ENCODE measurements at regions not wholly inside any gene's neighbourhood (a gene's known extent, or its start where the extent isn't known, plus 50 kb on each side); places are given as distances from the start of the nearest gene placed in this dataset.
"Not testable (repeated sequence)": the region's sequence is repeated elsewhere in the genome, so short reads cannot be mapped to it uniquely, and the experiment has no call there.

DNA sequence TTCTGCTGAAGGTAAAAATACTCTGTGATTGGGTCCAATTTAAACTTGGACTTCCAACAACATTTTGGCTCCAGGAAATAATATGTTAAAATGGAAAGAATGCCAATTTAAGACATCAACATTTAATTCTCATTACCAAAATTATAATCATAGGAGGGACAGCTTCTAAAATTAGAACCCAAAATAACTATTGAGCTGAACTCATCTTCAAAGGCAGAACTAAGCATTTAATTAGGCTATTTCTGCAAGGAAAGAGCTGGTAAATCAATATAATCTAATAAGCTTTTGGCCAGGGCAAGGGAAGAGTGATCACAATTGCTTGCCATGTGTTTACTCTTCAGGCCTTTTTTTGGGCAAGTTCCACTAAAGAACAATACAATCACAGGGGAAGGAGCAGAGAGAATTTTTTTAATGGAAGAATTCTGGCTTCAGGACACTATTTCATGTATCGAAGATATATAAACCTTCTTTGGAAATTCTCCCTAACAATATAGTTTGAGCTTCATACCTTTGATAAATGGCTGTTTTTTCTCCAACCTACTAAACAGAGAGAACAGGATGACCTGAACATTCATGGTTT is 133.1 kb upstream of the PTBP2 start:
- DNase-seq (ENCODE audit: low read depth in 2 of 2), result no peak

DNA sequence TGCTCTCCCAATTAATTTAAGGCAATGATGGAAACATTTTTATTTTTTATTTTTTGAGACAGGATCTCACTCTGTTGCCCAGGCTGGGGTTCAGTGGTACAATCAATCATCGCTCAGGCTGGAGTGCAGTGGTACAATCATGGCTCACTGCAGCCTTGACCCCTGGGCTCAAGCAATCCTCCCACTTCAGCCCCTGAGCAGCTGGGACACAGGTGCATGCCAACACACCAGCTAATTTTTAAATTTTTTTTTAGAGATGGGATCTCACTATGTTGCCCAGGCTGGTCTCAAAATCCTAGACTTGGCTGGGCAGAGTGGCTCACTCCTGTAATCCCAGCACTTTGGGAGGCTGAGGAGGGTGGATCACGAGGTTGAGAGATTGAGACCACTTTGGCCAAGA is 126.1 kb upstream of the PTBP2 start:
- not testable (repeated sequence) for DNase-seq (ENCODE audit: low read depth in 2 of 2)

DNA sequence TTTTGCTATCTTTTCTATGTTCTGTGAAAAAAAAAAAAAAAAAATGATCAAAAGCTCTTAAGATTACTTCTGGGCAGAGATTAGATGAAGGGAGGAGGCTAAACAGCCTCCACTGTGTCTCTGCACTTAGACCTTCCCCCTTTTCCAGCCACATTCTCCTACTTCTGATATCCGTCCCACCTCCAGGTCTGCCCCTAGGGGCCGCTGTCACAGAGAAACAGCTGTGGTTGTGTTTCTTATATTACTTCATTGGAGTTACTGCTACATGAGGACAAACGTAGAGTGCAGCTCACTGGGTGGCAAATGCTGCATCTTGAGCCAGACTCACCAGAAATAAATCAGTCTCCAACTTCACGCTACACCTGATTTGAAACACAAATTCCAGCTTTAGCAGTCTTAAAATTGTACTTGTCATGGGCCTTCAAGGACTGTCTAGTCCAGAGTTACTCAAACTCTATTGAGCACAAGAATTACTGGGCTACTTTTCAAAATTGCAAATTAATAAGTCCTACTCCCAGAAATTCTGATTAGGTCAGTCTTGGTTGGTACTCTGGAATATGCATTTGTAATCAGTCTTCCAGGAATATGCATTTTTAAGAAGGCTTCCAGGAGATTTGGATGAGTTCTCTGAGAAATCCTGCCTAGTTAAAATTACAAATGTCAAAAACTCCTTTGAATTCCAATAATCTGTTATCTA is 125.2 kb upstream of the PTBP2 start:
- DNase-seq (ENCODE audit: low read depth in 2 of 2), result peak in 1 of 2 donors; percentile 5

DNA sequence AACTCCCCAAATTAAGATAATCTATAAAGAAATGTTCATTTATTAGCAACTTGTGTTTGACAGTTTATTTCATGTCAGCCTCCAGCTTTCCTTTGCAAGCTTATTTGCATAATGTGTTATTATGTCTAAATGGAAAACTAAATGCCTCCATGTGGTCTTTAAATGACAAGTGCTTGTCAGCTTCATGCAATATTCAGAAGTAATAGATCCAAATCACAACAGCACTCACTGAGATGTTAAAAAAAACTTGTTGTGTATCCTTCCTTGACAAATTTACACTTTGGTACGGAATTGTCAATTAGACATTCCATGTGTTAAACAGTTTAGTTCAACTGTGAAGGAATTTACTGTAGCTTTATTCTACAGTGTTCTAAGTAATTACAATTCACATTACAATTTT is 124.4 kb upstream of the PTBP2 start:
- DNase-seq (ENCODE audit: low read depth in 2 of 2), result no peak

DNA sequence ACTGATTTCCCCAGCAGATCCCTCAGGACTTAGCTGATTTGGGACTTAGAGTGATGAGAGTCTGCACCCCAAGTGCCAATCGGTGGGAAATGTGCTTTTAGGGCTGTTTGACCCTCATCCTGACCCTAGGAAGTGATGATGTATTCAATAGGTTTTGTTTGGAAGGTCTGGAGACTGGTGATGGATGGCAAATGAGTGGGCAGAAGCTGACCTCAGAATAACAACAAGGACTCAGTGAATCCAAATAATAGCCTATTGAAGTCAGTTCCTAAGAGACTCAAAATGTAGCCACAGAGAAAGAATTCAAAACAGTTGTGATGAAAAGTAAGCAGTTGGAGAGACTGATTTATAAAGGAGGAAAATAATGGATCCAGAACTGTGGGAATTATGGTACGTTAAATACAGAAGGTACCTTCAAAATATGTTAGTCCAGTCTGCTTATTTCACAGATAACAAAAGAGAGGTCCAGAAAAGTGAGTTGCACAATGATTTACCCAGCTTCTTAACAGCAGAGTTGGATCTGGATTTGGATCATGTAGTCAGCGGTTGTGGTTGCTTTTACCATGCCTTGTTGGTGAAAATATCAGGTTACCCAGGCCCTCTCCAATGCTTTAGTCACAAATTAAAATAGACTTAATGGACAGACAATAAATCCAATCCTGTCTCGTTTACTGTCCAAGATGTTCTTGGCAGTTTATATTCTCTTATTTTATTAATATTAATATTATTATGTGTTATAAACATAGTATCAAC is 123.0 kb upstream of the PTBP2 start:
- no peak for DNase-seq (ENCODE audit: low read depth in 2 of 2)

DNA sequence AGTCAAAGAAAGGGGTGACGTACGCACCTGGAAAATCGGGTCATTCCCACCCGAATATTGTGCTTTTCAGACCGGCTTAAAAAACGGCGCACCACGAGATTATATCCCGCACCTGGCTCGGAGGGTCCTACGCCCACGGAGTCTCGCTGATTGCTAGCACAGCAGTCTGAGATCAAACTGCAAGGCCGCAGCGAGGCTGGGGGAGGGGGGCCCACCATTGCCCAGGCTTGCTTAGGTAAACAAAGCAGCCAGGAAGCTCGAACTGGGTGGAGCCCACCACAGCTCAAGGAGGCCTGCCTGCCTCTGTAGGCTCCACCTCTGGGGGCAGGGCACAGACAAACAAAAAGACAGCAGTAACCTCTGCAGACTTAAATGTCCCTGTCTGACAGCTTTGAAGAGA is 117.0 kb upstream of the PTBP2 start:
- not testable (repeated sequence) for DNase-seq (ENCODE audit: low read depth in 2 of 2)

DNA sequence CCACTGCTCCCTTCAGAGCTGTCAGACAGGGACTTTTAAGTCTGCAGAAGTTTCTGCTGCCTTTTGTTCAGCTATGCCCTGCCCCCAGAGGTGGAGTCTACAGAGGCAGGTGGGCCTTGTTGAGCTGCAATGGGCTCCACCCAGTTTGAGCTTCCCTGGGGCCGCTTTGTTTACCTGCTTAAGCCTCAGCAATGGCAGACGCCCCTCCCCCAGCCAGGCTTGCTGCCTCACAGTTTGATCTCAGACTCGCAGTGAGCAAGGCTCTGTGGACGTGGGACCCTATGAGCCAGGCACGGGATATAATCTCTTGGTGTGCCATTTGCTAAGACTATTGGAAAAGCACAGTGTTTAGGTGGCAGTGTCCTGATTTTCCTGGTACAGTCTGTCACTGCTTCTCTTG is 104.2 kb upstream of the PTBP2 start:
- not testable (repeated sequence) for DNase-seq (ENCODE audit: low read depth in 2 of 2)

DNA sequence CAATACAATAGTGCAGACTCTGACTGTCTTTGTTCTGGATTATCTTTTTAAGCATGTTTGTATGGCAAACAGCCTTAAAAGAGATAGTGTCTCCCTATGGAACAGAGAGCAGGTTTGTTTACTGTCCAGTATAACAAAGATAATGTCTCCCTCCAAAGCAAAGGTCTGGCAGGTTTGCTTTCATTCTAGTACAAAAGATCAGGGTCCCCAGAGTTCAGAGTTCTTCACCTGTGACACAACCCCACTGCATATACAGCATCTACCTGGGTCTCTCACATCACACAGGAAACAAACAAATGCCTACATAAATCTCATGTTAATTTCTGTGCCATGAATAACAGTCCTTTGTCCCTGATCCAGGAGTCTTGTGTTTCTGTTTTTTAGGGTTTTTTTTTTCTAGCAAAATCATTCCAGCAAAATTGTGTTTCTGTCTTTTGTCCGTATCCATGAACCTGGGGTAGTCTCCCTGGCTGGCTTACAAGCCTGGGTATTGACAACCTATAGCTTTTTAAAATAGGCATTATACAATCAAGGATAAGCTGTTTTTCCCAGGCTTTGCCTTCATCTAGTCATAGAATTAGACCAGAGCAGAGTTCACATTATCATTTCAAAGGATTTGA is 89.4 kb upstream of the PTBP2 start:
- DNase-seq (ENCODE audit: low read depth in 2 of 2), result no peak

DNA sequence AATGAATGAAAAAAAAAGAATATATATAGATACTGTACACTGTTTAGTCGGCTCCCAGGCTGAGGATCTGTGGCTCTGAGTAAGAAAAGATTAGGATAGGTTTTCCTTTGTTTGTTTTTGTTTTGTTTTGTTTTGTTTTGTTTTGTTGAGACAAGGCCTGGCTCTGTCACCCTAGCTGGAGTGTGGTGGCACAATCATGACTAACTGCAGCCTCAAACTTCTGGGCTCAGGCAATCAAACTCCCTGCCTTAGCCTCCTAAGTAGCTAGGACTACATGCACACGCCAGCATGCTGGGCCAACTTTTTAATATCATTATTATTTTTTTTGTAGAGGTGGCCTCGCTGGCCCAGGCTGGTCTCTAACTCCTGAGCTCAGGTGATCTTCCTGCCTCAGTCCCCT is 87.9 kb upstream of the PTBP2 start:
- DNase-seq (ENCODE audit: low read depth in 2 of 2), result no peak

DNA sequence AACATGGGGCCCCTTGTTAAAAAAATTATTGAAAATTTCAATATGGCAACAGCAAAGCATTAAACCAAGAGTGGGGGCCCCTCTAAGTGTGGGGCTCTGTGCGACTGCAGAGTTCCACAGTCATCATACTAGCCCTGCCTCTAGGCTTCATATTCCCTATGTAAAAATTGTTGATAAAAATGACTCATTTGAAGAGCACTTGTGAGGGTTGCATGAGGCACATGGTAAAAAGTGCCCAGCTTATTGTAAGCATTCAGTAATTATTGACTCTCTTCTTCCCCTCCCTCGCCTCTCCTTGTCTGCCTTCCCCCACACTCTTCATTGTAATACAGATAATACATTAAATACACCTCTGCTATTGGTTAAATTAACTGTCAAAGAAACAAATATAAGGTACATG is 86.7 kb upstream of the PTBP2 start:
- DNase-seq (ENCODE audit: low read depth in 2 of 2), result no peak

DNA sequence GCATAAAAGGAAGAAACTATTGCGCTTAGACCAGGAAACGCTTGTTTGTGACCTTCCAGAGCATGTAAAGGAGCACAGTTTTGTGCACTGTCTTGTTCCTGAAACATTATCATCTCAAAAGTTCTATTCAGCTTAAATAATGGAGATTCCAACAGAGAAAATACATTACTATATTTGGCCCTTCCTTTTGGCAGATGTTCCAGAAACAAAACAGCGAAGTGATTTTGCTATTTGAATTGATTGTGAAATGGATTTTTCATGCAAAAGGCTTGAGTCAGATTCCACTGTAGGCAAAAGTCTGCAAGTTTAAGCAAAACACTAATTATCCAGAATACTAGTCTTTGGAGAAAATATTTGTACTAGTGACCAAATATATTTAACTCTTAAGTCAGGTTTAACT is 80.3 kb upstream of the PTBP2 start:
- no peak for DNase-seq (ENCODE audit: low read depth in 2 of 2)

DNA sequence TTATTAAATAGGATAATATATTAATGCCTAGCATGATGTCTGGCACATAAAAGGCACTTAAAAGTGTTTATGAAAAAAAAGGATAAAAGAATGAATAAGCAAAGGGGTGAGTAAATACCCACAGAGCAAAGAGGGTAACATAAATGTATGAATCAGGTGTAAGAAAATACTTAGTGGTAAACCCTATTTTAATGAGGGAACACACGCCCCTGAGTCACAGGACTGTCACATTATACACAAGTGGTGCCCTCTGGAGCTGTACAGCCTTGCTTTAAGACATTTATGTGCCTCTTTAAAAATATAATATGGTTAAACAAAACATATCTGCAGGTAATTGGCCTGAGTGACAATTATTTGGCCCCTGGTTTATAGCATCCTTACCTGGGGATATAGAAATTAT is 78.1 kb upstream of the PTBP2 start:
- no peak for DNase-seq (ENCODE audit: low read depth in 2 of 2)

DNA sequence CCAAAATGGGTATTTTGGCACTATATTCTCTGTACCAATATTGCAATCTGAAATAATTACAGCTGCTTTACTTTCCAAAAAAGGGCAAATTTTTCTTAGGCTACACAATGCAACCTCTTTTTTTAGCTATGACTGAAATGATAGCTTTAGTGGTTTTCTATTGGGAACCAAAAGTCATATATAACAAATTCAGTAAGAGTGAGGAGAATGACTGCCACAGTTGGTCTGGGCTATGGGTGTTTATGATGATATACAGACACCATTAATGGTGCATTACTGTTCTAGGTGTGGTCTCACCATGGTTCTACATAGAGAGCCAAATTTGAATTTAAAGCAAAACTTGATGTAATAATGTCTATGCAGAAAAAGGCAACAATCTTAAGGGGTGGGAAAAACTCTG is 72.3 kb upstream of the PTBP2 start:
- DNase-seq (ENCODE audit: low read depth in 2 of 2), result no peak

DNA sequence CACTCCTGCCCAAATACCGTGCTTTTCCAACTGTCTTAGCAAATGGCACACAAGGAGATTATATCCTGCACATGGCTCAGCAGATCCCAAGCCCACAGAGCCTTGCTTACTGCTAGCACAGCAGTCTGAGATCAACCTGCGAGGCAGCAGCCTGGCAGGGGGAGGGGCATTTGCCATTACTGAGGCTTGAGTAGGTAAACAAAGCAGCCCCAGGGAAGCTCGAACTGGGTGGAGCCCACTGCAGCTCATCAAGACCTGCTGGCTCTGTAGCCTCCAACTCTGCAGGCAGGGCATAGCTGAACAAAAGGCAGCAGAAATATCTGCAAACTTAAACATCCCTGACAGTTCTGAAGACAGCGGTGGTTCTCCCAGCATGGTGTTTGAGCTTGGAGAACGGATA is 70.1 kb upstream of the PTBP2 start:
- no peak for DNase-seq (ENCODE audit: low read depth in 2 of 2)

DNA sequence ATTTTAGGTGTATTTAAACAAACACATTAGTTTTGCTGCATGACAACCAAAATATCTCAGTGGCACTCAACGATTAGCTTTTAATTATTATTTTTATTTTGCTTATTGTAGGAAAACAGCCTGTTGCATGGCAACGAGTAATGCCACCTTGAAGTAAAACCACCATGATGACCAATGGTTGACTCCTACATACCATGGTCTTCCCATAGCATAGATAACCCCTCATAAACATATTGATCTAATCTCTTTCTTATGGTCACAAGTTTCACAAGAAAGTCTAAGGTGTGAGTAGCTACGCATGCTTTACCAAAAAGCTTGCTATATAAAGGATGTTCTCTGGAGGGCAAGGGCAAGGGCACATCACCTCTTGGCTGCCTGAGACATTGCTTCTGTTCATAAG is 61.5 kb upstream of the PTBP2 start:
- DNase-seq (ENCODE audit: low read depth in 2 of 2), result no peak

DNA sequence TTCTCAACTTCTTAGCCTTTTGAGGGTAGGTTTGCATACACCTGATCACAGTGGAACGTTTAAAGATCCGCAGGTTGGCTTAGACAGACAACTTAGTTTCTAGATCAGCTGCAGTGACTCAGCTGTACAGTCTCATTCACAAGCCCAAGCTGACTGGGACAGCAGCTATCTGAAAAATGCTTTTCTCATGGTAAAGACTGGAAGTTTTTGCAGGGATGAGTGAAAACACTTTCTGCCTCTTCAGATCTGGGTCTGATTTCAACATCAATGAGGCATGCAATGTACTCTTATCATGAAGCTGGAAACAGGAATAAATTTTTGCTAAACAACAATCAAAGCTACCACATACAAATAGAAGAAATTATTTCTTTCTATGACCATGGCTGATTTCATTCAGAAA is 61.1 kb upstream of the PTBP2 start:
- no peak for DNase-seq (ENCODE audit: low read depth in 2 of 2)

Data from stimulated activated CD4-positive, alpha-beta T cell treated with anti-CD3 and anti-CD28 coated beads, Interleukin-15, amount 100 ng/mL, for 48 hours (primary cell).